Stimulated activated CD4-positive, alpha-beta T cell treated with anti-CD3 and anti-CD28 coated beads, TNF-alpha, amount 100 ng/mL, for 4 hours (primary cell): ENCODE measurements at regions not wholly inside any gene's neighbourhood (a gene's known extent, or its start where the extent isn't known, plus 50 kb on each side); places are given as distances from the start of the nearest gene placed in this dataset.

Source experiments
- DNase-seq, 3 experiments: peaks; one replicate each; pipeline ENCODE4 v3.0.0-alpha.2; 2020; ENCODE audit warnings: low read depth in 3 of 3

DNA sequence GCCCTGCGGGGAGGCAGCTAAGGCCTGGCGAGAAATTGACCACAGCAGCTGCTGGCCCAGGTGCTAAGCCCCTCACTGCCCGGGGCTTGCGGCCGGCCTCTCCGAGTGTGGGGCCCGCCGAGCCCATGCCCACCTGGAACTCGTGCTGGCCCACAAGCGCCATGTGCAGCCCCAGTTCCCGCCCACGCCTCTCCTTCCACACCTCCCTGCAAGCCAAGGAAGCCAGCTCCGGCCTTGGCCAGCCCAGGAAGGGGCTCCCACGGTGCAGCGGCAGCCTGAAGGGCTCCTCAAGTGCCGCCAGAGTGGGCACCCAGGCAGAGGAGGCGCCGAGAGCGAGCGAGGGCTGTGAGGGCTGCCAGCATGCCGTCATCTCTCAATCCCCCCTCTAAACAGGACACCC is 304.6 kb upstream of the FAM98A start:
- no peak for DNase-seq

DNA sequence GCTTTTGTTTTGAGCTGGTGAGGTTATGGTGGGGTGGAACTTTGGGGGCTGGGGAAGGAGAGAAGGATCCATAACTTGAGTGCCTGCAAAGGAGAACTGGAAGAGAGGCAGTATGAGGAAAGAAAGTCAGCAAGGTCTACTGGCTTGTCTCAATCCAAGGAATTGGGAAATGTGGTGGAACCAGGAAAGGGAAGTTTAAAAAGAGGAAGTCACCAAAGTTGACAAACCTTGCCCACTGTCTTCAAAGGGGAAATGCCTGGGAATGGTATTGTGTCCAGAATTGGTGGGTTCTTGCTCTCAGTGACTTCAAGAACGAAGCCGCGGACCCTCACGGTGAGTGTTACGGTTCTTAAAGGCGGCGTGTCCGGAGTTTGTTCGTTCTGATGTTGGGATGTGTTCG is 304.1 kb upstream of the FAM98A start:
- DNase-seq = no peak

DNA sequence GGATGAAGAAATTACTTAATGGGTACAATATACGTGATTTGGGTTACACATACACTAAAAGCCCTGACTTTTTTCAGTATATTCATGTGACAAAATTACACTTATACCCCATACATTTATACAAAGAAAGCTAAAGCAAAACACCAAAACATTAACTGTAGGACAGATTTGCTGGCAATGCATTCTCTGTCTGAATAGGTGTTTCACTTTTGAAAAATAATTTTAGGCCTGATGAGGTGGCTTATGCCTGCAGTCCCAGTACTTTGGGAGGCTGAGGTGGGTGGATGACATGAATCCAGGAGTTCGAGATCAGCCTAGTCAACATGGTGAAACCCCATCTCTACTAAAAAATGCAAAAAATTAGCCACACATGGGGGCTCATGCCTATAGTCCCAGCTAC is 301.5 kb upstream of the FAM98A start:
- no peak for DNase-seq

DNA sequence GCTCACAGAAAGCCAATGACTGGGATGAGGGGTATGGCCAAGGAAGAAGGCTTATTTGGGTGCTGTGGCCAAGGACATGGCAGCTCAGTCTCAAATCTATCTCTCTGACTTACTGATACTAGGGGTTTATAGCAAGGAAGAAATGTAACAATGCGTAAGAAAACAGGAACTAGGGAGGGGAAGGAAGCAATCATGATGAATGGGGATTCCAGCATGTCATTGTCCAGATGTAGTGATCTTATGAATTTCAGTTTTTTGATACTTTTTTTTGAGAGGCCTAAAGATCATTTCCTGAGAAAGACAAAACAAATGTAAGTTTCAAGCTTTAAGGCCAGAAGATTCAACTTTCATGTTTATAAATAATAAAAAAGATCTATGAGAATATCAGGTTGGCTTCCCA is 298.6 kb upstream of the FAM98A start:
- DNase-seq = no peak

DNA sequence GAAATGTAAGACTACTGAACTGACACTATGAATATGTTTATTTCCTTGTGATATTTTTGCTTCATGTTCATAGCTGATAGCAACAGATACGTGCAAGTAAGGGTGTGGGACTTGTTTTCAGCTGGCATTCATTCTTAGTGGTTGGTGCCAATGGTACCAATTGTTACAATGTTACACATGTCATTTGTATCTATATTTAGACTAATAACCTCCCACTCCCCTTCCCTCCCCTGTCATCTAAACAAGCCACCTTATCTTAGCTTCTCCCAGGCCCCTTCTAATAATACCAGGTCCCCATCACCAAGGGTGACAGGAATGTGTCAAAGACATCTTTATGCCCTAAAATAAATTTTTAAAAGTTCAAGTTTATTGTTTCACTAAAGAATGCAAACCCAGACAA is 294.7 kb upstream of the FAM98A start:
- DNase-seq = no peak

DNA sequence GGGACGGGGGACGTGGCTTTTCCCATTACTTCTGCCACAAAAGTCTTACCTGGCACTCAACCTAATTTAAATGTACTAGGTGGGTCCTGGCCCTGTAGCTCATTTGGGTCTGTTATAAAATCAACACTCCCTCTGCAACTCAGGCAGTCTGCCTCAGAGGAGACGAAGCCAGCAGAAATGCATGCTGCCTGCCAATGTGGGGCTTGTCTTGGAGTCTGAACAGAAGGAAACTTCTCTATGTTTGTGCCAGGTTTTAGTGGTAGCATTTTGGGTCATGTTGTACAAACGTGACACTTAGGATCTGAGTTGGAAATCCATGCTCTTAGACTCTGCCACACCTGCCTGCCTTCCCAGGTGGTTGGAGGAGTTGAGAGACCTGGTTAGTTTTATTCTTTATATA is 292.5 kb upstream of the FAM98A start:
- no peak for DNase-seq

DNA sequence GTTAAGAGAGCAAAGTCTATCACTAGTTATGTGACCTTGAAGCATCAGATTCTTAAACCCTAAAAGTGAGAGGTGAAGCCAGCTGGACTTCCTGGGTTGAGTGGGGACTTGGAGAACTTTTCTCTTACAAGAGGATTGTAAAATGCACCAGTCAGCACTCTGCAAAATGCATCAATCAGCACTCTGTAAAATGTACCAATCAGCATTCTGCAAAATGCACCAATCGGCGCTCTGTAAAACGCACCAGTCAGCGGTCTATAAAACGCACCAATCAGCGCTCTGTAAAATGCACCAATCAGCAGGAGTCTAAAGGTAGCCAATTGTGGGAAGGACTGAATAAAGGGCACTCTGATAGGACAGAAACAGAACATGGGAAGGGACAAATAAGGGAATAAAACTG is 291.6 kb upstream of the FAM98A start:
- no peak for DNase-seq

DNA sequence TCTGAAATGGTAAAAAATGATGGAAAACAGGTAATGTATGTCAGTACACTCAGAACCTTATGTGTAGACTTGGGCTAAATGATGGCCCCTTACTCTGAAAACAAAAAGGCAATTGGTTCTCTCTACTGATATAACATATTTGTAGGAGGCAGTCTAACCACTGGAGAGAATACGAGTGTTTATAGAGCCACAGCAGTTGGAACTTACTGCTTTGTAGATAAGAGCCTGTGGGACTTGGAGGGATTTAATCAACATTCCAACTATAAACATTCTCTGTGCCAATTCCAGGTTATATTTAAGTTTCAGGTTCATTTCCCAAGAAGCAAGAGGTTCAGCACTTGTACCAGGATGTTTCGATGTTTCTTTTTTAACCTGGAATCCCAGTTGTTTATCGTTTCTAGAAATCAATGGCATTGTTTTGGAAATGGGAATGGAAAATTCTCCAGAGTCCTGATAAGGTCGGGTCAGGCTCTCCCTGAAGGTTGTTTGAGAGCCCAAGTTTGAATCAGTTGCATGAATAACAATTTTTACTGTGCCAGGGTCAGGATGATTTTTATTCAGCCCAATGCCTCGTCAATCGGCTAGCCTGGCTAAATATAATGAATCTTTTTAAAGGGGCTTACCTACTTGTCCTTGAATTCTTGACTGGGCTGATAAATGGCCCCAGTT is 278.4 kb upstream of the FAM98A start:
- DNase-seq = no peak

DNA sequence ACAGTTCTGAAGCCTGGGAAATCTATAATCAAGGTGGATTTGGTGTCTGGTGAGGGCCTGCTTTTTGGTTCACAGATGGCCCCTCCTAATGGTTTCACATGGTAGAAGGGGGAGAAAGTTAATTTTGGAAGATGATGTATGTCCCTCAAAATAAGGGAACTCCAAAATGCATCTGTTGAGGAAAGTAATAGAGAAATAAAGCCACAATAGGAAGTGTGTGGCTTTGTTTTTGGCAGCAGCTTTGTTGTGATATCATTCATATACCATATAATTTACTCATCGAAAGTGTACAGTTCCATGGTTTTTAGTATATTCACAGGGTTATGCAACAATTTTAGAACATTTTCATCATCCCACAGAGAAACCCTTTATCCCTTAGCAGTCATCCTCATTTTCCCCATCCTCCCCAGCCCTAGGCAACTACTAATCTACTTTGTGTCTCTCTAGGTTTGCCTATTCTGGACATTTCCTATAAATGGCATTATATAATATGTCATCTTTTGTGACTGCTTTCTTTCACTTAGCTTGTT is 274.0 kb upstream of the FAM98A start:
- no peak for DNase-seq

DNA sequence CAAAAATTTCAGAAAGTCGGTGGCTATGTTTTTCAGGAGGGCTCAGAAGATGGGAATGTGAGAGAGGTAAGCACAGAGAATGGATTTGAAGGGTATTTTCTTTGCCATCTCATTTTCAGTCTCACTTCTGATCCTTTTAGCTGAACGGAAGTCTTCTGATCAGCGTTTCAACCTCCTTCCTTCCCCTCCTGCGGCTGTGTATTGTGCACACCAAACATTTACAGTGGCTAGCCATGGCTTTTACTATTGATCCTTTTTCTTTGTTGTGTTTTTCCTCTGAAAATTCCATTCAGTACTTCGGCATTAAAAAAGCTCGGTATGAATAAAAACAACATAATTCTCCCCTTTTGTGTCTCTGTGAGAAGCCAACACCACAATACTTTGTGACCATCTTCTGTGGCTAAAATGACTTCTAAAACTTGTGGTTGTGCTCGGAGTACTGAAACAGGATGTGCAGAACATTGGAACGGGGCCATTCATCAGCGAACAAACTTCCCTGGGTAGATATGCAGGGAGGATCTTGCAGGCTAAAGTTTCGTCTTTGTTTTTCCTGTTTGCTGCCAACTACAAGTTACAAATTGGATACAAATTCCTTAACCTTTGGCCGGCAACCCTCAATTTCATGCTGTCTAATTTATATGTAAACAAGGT is 260.8 kb upstream of the FAM98A start:
- DNase-seq = no peak

DNA sequence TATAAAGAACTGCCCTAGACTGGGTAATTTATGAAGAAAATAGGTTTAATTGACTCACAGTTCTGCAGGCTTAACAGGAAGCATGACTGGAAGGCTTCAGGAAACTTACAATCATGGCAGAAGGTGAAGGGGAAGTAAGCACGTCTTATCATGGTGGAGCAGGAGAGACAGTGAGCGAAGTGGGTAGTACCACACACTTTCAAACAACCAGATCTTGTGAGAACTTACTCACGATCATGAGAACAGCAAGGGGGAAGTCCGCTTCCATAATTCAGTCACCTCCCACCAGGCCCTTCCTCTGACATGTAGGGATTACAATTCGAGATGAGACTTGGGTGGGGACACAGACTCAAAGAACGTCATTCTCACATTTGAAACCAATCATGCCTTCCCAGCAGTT is 260.1 kb upstream of the FAM98A start:
- DNase-seq = no peak

DNA sequence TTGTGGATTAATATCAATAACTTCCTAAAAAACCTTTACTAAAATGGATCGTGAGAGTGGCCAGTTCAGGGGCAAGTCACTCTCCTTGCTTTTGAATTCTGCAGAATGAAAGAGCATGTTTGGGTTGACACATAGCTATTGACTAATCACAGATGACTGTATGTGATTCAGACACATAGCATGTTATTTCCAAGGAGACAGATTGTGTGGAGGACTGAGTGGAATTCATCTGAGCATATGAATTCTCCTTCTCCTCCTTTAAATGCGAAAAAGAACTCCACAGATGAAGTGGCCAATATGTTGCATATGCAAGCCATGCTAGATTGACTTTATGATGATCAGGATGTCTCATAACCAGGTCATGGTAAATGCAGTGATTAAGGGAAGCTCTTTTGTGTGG is 249.4 kb upstream of the FAM98A start:
- DNase-seq = no peak

DNA sequence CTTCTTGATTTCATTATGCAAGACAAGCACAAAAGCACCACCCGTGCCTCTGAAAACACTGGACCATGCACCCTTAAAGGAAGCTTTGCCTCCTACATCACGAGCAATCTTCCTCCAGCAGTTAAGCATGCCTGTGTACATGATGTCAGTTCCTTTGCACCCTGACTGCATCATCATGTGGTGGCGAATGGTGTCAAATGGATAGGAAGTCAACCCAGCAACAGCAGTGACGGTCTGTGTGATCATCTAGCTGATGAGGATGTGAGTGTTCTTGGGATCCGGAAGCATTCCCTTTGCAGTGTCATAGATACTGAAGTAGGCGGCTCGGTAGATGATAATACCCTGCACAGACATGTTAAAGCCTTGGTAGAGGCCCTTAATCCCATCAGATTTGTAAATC is 240.7 kb upstream of the FAM98A start:
- DNase-seq = no peak

DNA sequence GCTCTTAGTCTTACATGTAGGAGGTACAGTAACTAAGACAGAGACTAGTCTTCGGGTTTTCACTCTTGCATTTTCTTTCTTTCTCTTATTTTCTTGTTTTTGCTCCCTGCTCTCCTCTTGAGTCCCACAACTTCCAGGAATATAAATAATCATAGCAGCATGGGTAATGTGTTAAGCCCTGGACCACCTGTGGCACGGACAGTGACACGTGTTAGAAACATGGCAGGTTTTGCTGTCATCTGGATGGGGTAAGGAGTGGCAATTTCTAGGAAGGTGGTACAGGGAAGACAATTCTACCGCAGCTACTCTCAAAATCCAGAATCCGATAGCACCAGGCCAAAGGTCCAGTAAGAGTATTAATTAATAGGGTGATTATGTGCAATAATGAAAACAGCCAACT is 237.5 kb upstream of the FAM98A start:
- DNase-seq = no peak

DNA sequence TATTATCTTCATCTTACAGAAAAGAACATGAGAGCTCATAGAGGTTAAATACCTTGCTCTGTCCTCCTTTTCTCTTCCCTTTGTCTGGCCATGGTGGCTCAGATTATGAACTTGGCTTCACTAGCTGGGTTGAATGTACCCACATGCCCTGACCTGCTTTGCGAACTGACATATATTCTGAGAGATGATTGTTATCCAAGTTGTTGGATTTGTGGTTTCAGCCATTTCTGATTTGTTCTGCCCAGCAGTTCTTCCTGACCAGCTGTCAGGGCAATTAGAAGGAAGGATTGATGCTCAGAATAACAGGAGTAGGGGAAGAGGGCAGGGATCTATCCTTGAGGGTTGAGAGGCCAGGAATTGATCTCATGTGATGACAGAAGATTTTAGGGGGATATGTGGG is 236.8 kb upstream of the FAM98A start:
- DNase-seq = no peak

DNA sequence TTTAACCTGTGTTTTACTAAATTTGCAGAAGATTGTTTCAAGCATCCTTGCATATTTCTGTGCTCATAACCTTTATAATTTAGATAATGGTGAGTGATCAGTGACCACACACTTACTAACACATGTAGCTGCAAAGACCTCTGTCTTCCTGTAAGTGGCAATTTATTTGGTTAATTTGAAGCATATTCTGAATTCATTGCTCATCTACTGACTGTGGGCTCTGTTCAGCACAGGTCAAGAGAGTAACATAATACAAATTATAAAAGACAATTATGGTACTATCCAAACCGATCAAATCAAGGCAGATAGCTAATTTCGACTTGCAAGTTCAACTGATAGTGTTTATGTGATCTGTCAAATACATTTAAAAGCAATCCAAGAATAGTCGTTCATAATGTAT is 223.9 kb upstream of the FAM98A start:
- DNase-seq = no peak

DNA sequence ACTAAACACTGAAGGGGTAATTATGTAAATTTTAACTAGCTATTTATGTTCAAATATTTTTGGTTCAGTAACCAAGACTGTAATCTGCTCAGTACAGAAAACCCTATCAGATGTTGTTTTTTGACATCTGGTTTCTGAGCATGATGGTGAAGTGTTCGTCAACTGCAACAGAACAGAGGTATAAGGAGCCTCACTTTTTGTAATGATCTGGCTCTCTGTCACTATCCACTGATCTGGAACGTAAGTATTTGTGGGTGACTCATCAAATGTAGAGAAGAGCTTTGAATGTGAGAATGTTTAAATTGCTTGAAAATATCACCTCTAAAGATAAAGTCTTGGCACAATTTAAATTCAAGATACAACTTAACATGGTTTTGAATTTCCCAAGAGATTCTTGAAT is 213.6 kb upstream of the FAM98A start:
- no peak for DNase-seq

DNA sequence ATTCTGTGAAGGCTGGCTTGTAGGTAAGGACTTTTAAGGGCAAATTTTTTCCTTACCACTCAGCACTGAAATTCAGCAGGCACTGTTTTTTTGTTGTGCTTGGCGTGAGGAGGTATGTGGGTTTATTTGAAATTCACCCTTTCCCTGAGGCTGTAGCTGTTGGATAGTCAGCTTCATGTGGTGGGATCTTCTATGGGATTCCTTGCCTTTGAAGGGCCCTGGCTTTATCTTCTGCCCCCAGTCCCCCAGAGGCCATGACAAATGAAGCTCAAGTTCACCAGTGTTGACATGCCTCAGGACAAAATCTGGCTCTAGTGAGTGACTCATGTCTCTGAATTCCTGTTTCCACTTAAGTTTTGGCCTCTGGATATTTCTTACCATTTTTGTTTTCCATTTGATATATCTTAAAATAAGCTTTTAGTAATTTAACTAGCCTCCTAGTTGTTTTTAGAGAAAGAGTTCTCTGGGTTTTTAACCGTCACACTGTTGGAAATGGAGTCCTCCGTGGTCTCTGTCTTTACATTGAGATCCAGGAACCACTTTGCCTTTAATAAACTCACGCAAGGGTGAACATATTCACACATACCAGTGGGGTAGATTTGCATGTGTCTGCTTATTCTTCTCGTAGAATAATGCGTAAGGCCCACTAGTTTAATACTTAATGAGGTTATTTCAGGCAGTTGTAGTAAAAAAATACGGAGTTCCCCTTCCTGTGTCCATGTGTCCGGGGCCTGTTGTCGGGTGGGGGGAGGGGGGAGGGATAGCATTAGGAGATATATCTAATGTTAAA is 211.1 kb upstream of the FAM98A start:
- no peak for DNase-seq

DNA sequence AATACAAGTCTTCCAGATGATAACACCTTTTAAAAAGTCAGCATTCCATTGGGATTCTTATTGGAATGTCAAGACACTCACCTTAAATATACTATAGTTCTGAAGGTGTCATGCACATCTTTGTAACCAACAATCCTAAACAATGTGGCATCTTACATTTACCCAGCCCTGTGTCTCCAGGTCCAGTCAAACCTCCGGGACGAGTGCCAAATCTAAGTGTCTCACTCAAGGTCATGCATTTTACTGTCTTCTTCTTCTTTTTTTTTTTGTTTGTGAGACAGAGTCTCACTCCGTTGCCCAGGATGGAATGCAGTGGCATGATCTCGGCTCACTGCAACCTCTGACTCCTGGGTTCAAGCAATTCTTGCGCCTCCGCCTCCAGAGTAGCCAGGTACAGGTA is 206.9 kb upstream of the FAM98A start:
- DNase-seq = no peak

DNA sequence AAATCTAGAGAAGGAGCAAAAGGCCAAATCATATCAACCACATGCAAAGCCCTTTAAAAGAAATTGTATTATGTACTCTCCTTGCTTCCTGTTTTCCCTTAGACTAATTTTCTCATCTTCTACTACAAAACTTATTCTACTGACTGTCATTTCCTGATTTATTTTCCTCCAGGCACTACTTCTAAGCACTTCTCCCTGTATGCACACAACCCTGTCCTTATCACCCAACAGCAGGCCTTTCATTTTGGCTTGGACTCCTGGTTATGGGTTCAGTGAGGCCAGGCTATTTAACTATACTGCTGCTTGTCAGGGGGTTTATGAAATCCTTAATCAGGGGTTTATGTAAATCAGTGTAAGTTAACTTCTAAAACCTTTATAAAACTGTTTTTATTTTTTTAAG is 205.1 kb upstream of the FAM98A start:
- no peak for DNase-seq

DNA sequence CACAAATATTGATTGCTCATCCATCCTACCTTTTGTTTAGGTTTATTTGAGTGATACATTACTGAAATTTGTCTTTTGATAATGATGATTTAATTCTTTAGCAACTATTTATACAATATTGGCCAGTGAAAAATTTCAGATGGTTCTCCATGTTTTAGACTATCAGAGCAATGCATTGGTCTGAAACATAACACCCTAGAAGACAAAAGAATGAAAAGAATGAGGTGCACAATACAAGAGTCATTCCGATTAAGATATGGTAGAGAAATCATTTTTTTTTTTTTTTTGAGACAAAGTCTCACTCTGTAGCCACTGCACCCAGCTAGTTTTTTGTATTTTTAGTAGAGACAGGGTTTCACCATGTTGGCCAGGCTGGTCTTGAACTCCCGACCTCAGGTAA is 197.4 kb upstream of the FAM98A start:
- DNase-seq = no peak

DNA sequence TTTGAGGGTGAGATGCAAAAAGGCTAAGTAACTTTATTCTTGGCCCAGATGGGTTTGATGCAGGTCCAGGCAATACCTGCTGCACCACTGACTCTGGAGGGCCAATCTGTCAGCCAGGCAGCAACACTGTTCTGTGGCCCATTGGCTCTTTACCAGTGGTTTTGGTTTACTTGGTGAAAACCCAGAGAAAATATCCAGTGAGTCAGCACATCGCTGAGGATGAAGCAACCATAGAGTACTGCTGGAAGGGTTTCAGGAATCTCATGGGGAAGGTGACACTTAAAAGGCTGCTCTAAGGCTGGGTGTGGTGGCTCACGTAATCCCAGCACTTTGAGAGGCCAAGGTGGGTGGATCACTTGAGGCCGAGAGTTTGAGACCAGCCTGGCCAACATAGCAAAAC is 192.5 kb upstream of the FAM98A start:
- DNase-seq = no peak

DNA sequence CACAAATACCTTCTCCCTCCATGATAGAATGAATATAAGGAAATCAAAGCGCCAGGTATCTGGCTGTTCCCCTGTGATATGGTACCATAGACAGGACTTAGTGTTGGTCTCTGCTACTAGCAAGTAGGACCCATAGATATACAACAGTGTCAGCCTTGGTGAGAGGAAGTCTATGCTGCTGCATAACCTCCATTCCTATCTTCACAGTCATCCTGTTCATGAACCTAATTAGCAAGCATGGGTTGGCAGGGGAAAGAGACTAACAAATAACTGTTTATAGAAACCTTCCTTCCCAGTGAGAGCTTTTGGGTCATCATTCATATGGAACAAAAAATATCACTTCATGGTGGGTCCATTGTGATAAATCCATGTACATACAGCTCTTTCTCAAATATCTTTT is 188.9 kb upstream of the FAM98A start:
- DNase-seq = no peak
